ENCODE measurements at regions not wholly inside any gene's neighbourhood (a gene's known extent, or its start where the extent isn't known, plus 50 kb on each side); places are given as distances from the start of the nearest gene placed in this dataset.

- no peak overlapping the region for H3K27ac Mint-ChIP-seq (ENCODE audit: low read depth)
- no peaks in the 10 kb centered on the region for H3K9me3 Mint-ChIP-seq
- no peak overlapping the region for H3K4me3 Mint-ChIP-seq
- DNase-seq (ENCODE audit: low spot score in 2 of 2) (no peak), ATAC-seq (replicated peaks; ENCODE audit: extremely low read depth, poor library complexity, severe bottlenecking) (no peak)
- H3K36me3 Mint-ChIP-seq (ENCODE audit: insufficient read depth): no peaks in the 10 kb centered on the region
- H3K27me3 Mint-ChIP-seq: peaks cover 46% of the 10 kb centered on the region
- no peaks in the 10 kb centered on the region for H3K4me1 Mint-ChIP-seq
These were observed 56.4 kb downstream of the CD24 start for GRCh38 chr6:106918115-106918514.

GRCh38 chr6:106916891-106917290, 57.6 kb downstream of the CD24 start:
- Mint-ChIP-seq H3K27me3 (peaks cover 46% of the 10 kb centered on the region), H3K9me3 (no peaks in the 10 kb centered on the region), H3K27ac (ENCODE audit: low read depth) (no peak overlapping the region), H3K36me3 (ENCODE audit: insufficient read depth) (no peaks in the 10 kb centered on the region), H3K4me1 (no peaks in the 10 kb centered on the region), H3K4me3 (no peak overlapping the region)
- DNase-seq (ENCODE audit: low spot score in 2 of 2): no peak
- ATAC-seq (replicated peaks; ENCODE audit: extremely low read depth, poor library complexity, severe bottlenecking): no peak

GRCh38 chr6:106913676-106914280, 60.8 kb downstream of the CD24 start:
- H3K27me3 Mint-ChIP-seq: peaks cover 22% of the 10 kb centered on the region

GRCh38 chr6:106913111-106913510, 61.4 kb downstream of the CD24 start:
- H3K27ac Mint-ChIP-seq (ENCODE audit: low read depth): no peak overlapping the region
- H3K4me1 Mint-ChIP-seq: peaks cover 7% of the 10 kb centered on the region
- H3K4me3 Mint-ChIP-seq: no peak overlapping the region
- no peaks in the 10 kb centered on the region for H3K9me3 Mint-ChIP-seq
- no peaks in the 10 kb centered on the region for H3K36me3 Mint-ChIP-seq (ENCODE audit: insufficient read depth)
- DNase-seq (ENCODE audit: low spot score in 2 of 2) (no peak), ATAC-seq (replicated peaks; ENCODE audit: extremely low read depth, poor library complexity, severe bottlenecking) (no peak)
- peaks cover 15% of the 10 kb centered on the region for H3K27me3 Mint-ChIP-seq

More at GRCh38 chr6:106913676-106914280, 60.8 kb downstream of the CD24 start:
- Mint-ChIP-seq H3K4me3 (no peak overlapping the region), H3K36me3 (ENCODE audit: insufficient read depth) (no peaks in the 10 kb centered on the region), H3K4me1 (peaks cover 7% of the 10 kb centered on the region), H3K9me3 (no peaks in the 10 kb centered on the region), H3K27ac (ENCODE audit: low read depth) (no peak overlapping the region)
- DNase-seq (ENCODE audit: low spot score in 2 of 2) (no peak), ATAC-seq (replicated peaks; ENCODE audit: extremely low read depth, poor library complexity, severe bottlenecking) (no peak)

- Mint-ChIP-seq H3K4me3 (no peak overlapping the region), H3K27ac (ENCODE audit: low read depth) (no peak overlapping the region), H3K9me3 (no peaks in the 10 kb centered on the region), H3K27me3 (peaks cover 10% of the 10 kb centered on the region), H3K36me3 (ENCODE audit: insufficient read depth) (no peaks in the 10 kb centered on the region), H3K4me1 (peaks cover 7% of the 10 kb centered on the region)
- DNase-seq (ENCODE audit: low spot score in 2 of 2) (no peak), ATAC-seq (replicated peaks; ENCODE audit: extremely low read depth, poor library complexity, severe bottlenecking) (no peak)
These were observed 62.4 kb downstream of the CD24 start for GRCh38 chr6:106912091-106912490.

GRCh38 chr6:106910999-106911949, 63.3 kb downstream of the CD24 start:
- no peak for DNase-seq (ENCODE audit: low spot score in 2 of 2)
- Mint-ChIP-seq H3K36me3 (ENCODE audit: insufficient read depth) (no peaks in the 10 kb centered on the region), H3K27me3 (peaks cover 10% of the 10 kb centered on the region), H3K9me3 (no peaks in the 10 kb centered on the region), H3K4me1 (peaks cover 7% of the 10 kb centered on the region), H3K4me3 (no peak overlapping the region), H3K27ac (ENCODE audit: low read depth) (no peak overlapping the region)
- ATAC-seq (replicated peaks; ENCODE audit: extremely low read depth, poor library complexity, severe bottlenecking): no peak

GRCh38 chr6:106908386-106908840, 66.1 kb downstream of the CD24 start:
- Mint-ChIP-seq H3K36me3 (ENCODE audit: insufficient read depth) (no peaks in the 10 kb centered on the region), H3K27me3 (peaks cover 18% of the 10 kb centered on the region), H3K27ac (ENCODE audit: low read depth) (no peak overlapping the region), H3K9me3 (no peaks in the 10 kb centered on the region), H3K4me3 (no peak overlapping the region), H3K4me1 (peaks cover 7% of the 10 kb centered on the region)
- DNase-seq (ENCODE audit: low spot score in 2 of 2): no peak
- ATAC-seq (replicated peaks; ENCODE audit: extremely low read depth, poor library complexity, severe bottlenecking): no peak

GRCh38 chr6:106907754-106908153, 66.8 kb downstream of the CD24 start:
- Mint-ChIP-seq H3K4me1 (peaks cover 7% of the 10 kb centered on the region), H3K9me3 (no peaks in the 10 kb centered on the region), H3K4me3 (no peak overlapping the region)

GRCh38 chr6:106906232-106906631, 68.3 kb downstream of the CD24 start:
- DNase-seq (ENCODE audit: low spot score in 2 of 2) (no peak), ATAC-seq (replicated peaks; ENCODE audit: extremely low read depth, poor library complexity, severe bottlenecking) (no peak)
- H3K4me3 Mint-ChIP-seq: no peak overlapping the region
- H3K9me3 Mint-ChIP-seq: no peaks in the 10 kb centered on the region
- H3K27me3 Mint-ChIP-seq: peaks cover 26% of the 10 kb centered on the region
- peaks cover 1% of the 10 kb centered on the region for H3K4me1 Mint-ChIP-seq
- H3K36me3 Mint-ChIP-seq (ENCODE audit: insufficient read depth): no peaks in the 10 kb centered on the region
- no peak overlapping the region for H3K27ac Mint-ChIP-seq (ENCODE audit: low read depth)

More at GRCh38 chr6:106907754-106908153, 66.8 kb downstream of the CD24 start:
- no peaks in the 10 kb centered on the region for H3K36me3 Mint-ChIP-seq (ENCODE audit: insufficient read depth)
- DNase-seq (ENCODE audit: low spot score in 2 of 2) (no peak), ATAC-seq (replicated peaks; ENCODE audit: extremely low read depth, poor library complexity, severe bottlenecking) (no peak)
- no peak overlapping the region for H3K27ac Mint-ChIP-seq (ENCODE audit: low read depth)
- H3K27me3 Mint-ChIP-seq: peaks cover 24% of the 10 kb centered on the region

- DNase-seq (ENCODE audit: low spot score in 2 of 2): no peak
- Mint-ChIP-seq H3K27me3 (peaks cover 31% of the 10 kb centered on the region), H3K4me3 (no peak overlapping the region), H3K27ac (ENCODE audit: low read depth) (no peak overlapping the region), H3K9me3 (no peaks in the 10 kb centered on the region), H3K36me3 (ENCODE audit: insufficient read depth) (no peaks in the 10 kb centered on the region), H3K4me1 (no peaks in the 10 kb centered on the region)
- ATAC-seq (replicated peaks; ENCODE audit: extremely low read depth, poor library complexity, severe bottlenecking): no peak
These were observed 71.2 kb downstream of the CD24 start for GRCh38 chr6:106903299-106903698.

GRCh38 chr6:106901062-106901461, 73.5 kb downstream of the CD24 start:
- H3K4me1 Mint-ChIP-seq: no peaks in the 10 kb centered on the region
- H3K27me3 Mint-ChIP-seq: peaks cover 44% of the 10 kb centered on the region
- H3K36me3 Mint-ChIP-seq (ENCODE audit: insufficient read depth): no peaks in the 10 kb centered on the region
- DNase-seq (ENCODE audit: low spot score in 2 of 2): no peak
- ATAC-seq (replicated peaks; ENCODE audit: extremely low read depth, poor library complexity, severe bottlenecking): no peak
- H3K9me3 Mint-ChIP-seq: no peaks in the 10 kb centered on the region
- H3K27ac Mint-ChIP-seq (ENCODE audit: low read depth): no peak overlapping the region
- H3K4me3 Mint-ChIP-seq: no peak overlapping the region

- H3K36me3 Mint-ChIP-seq (ENCODE audit: insufficient read depth): no peaks in the 10 kb centered on the region
- H3K27me3 Mint-ChIP-seq: peaks cover 40% of the 10 kb centered on the region
- H3K4me1 Mint-ChIP-seq: no peaks in the 10 kb centered on the region
- H3K9me3 Mint-ChIP-seq: no peaks in the 10 kb centered on the region
- H3K27ac Mint-ChIP-seq (ENCODE audit: low read depth): no peak overlapping the region
- DNase-seq (ENCODE audit: low spot score in 2 of 2): no peak
- no peak for ATAC-seq (replicated peaks; ENCODE audit: extremely low read depth, poor library complexity, severe bottlenecking)
- H3K4me3 Mint-ChIP-seq: no peak overlapping the region
These were observed 74.8 kb downstream of the CD24 start for GRCh38 chr6:106899697-106900096.

- H3K4me3 Mint-ChIP-seq: no peak overlapping the region
- DNase-seq (ENCODE audit: low spot score in 2 of 2) (no peak), ATAC-seq (replicated peaks; ENCODE audit: extremely low read depth, poor library complexity, severe bottlenecking) (no peak)
- H3K27ac Mint-ChIP-seq (ENCODE audit: low read depth): no peak overlapping the region
- H3K36me3 Mint-ChIP-seq (ENCODE audit: insufficient read depth): no peaks in the 10 kb centered on the region
- peaks cover 36% of the 10 kb centered on the region for H3K27me3 Mint-ChIP-seq
- H3K4me1 Mint-ChIP-seq: no peaks in the 10 kb centered on the region
- no peaks in the 10 kb centered on the region for H3K9me3 Mint-ChIP-seq
These were observed 76.9 kb downstream of the CD24 start for GRCh38 chr6:106897580-106897979.

Measured in central memory CD8-positive, alpha-beta T cell (primary cell).